GM12864 (cell line): ENCODE measurements at regions not wholly inside any gene's neighbourhood (a gene's known extent, or its start where the extent isn't known, plus 50 kb on each side); places are given as distances from the start of the nearest gene placed in this dataset.

Experiments used
- DNase-seq: peaks from one replicate; pipeline ENCODE4 v3.0.0-alpha.2; 2011; ENCODE audit warnings: low read depth
- H3K4me3 ChIP-seq: 2 replicates; pipeline ENCODE4 v1.5.1; 2011; ENCODE audit warnings: mild to moderate bottlenecking, low read depth, low read length, control low read depth
- TF ChIP-seq, protein P1 (sequence below): IDR thresholded peaks from 2 replicates; pipeline ENCODE4 v1.5.1; 2011; ENCODE audit warnings: low read depth, mild to moderate bottlenecking, moderate library complexity, low read length, control low read depth, inconsistent platforms; ENCODE audit errors: missing control alignments

DNA sequence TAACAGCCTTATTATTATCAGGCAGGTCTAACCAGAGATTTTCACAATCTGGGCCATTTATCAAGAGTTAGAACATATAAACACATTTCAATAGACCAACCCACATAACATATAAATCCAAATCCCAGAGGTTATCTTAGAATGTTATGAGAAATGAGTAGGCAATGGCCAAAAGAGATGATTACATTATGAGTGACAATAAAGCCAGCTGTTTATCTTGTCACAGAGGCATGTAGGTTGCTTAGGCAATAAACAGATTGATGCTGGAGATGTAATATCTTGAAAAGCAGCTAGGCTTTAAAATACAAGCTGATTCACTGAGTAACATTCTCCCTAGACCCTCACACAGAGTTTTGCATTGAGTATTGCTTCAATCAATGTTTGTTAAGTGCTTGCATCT lies 148.5 kb upstream of the SESN3 start:
- DNase-seq = no peak
- TF ChIP-seq, protein P1, sequence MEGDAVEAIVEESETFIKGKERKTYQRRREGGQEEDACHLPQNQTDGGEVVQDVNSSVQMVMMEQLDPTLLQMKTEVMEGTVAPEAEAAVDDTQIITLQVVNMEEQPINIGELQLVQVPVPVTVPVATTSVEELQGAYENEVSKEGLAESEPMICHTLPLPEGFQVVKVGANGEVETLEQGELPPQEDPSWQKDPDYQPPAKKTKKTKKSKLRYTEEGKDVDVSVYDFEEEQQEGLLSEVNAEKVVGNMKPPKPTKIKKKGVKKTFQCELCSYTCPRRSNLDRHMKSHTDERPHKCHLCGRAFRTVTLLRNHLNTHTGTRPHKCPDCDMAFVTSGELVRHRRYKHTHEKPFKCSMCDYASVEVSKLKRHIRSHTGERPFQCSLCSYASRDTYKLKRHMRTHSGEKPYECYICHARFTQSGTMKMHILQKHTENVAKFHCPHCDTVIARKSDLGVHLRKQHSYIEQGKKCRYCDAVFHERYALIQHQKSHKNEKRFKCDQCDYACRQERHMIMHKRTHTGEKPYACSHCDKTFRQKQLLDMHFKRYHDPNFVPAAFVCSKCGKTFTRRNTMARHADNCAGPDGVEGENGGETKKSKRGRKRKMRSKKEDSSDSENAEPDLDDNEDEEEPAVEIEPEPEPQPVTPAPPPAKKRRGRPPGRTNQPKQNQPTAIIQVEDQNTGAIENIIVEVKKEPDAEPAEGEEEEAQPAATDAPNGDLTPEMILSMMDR = no peak

DNA sequence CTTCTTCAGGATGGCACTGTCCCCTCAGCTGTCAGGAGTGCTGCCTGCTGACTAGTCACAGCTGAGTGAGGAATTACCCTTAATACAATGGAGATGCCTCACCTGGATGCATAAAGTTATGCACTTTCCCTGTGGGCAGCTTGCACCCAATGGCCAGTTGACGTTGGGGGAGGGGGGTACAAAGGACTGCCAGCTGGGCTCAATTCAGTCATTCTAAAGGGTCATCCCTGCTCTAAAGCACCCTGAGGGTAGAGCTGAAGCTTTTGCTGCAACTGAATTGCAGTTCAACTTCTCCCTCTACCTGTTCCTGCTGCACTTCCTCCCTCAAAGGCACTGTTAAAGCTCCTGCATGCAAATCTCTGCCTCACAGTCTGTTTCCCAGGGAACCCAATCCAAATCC lies 147.8 kb upstream of the SESN3 start:
- H3K4me3 ChIP-seq = no peak overlapping the region
- TF ChIP-seq, protein P1 = no peak
- no peak for DNase-seq

More for the DNA sequence above, 148.5 kb upstream of the SESN3 start:
- no peak overlapping the region for H3K4me3 ChIP-seq

DNA sequence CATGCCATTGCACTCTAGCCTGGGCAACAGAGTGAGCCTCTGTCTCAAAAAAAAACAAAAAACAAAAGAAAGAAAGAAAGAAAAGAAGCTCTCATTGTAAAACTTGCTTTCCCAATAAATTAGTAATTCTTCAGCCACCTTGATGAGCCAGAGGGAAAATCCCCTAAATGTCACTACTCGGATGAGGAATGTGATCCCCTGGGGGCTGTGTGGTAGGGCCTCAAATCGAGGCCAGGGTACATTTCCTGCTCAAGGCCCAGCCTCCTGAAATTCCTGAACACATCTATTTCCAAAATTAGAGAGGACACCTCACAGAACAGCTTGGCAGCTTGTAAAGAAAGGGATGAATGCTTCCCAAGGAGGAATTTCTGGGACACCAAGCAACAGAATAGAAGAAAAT lies 147.1 kb upstream of the SESN3 start:
- H3K4me3 ChIP-seq = no peak overlapping the region
- TF ChIP-seq, protein P1 = no peak
- DNase-seq = no peak

DNA sequence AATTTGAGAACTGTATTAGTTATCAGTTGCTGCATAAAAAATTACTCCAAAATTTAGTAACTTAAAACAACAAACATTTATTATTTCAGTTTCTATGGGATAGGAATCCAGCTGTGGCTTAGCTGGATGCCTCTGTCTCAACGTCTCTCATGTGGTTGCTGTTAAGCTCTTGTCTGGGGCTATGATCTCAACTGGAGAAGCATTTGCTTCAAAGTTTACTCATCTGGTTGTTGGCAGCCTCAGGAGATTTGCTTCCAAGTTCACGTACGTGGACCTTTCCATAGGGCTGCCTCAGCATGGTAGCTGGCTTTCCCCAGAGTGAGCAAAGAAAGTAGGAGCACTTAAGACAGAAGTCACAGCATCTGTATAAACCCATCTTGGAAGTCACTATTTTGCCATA lies 144.9 kb upstream of the SESN3 start:
- no peak overlapping the region for H3K4me3 ChIP-seq
- no peak for DNase-seq
- TF ChIP-seq, protein P1 = no peak

DNA sequence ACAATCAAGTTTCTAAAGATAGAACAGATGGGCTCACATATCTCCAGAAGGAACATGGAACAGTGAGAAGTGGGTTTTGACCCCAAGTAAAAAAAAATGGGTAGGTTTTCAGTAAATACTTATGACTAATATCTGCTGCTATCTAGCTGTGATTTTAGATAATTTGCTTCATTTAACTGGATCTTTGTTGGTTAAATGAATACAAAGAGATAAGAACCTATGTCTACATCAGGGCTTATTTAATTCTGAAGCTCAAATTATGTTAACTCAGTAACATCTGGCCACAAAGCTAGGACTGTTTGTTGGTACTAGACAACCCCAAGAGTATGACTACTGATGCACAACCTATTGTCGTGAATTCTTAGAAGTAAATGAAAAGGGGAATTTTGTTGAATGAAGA lies 144.4 kb upstream of the SESN3 start:
- DNase-seq = no peak
- TF ChIP-seq, protein P1 = no peak
- no peak overlapping the region for H3K4me3 ChIP-seq

DNA sequence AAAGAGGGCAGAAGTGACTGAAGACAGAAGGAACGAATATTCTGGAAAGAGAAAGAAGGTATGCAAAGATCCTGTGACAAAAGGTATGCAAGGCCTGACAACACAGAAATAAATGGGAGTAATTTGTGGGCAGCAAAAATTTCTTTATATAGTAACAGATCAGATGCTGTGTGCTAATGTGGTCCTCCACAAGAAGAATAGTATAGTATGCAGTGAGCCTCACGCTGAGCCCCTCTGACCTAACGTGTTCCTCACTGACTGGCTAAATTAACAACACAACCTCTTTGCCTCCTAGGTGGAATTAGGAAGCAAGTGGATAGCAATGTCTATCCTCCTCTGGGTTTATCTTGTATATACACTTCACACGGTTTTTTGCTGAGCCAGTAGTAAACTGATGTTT lies 143.1 kb upstream of the SESN3 start:
- TF ChIP-seq, protein P1 = no peak
- DNase-seq = no peak
- no peak overlapping the region for H3K4me3 ChIP-seq

DNA sequence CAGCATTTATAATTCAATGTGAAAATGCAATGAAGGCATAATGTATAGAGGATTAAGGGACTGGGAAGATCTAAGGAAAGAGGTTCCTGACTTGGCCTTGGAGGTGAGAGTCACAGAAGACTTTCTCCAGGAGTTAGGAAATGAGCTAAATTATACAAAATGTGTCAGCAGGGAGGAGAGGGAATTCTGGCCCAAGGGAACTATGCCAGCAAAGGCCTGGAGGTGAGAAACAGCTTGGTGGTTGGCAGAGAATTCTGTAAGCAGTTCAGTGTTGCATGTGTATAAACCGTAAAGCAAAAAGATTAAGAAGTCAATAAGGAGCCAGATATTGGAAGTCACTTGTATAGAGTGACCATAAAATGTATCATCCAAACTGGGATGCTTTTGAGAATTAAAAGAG lies 142.2 kb upstream of the SESN3 start:
- H3K4me3 ChIP-seq = no peak overlapping the region
- DNase-seq = no peak
- TF ChIP-seq, protein P1 = no peak
